Right cardiac atrium (tissue), 5 donors: ENCODE measurements at regions not wholly inside any gene's neighbourhood (a gene's known extent, or its start where the extent isn't known, plus 50 kb on each side); places are given as distances from the start of the nearest gene placed in this dataset.
A peak's percentile ranks its signal among the peaks of the same experiment; 100 is the strongest.

Source experiments
- ATAC-seq, 2 donors: fragments of 200-7000 bp; cut with Tn5 transposase; one replicate each; pipeline versions ENCODE4 v1.8.0 to v1.9.1; 2020; ENCODE audit warnings: moderate library complexity in 2 of 2, mild to moderate bottlenecking in 1 of 2
- DNase-seq, 3 donors: peaks; one replicate each; pipeline ENCODE4 v3.0.0-alpha.2; 2020
- H3K27ac ChIP-seq: one replicate; pipeline ENCODE4 v1.5.1; 2013; ENCODE audit warnings: mild to moderate bottlenecking, low read length, control low read depth, moderate library complexity
- H3K27me3 ChIP-seq: one replicate; pipeline ENCODE4 v1.6.1; 2013; ENCODE audit not compliant: control insufficient read depth, insufficient read depth
- H3K4me1 ChIP-seq: one replicate; pipeline ENCODE4 v1.6.1; 2013; ENCODE audit warnings: low read length; ENCODE audit not compliant: control insufficient read depth, insufficient read depth
- H3K4me3 ChIP-seq: one replicate; pipeline ENCODE4 v1.5.1; 2013; ENCODE audit warnings: low read length, control low read depth
- H3K9me3 ChIP-seq: one replicate; pipeline ENCODE4 v1.6.1; 2013; ENCODE audit warnings: low read length; ENCODE audit not compliant: control insufficient read depth
- WGBS: extraction: QIAGEN DNeasy Blood & Tissue Kit; methylation state at CpG from one replicate; pipeline ENCODE4 v1.1.7; 2013; 5-methylcytosine and 5-hydroxymethylcytosine counted together
- intact Hi-C, 4 donors: fragments of 100-400 bp; cut with DNase I; formaldehyde crosslinking; loops; one replicate each; pipeline versions ENCODE4 v1.11.0 to v1.14.0; 2022 to 2023
- donor health status: healthy with polysubstance abuse.
- donor health status: DM: no; HTN: yes; CAD: no.
- donor health status: DM: no; HTN: no; CAD: no.
- donor health status: DM: no; HTN: yes; CAD: no; lungs with severe emphysema.
- donor health status: DM: yes; HTN: yes; CAD: no.

- ATAC-seq (no peak), DNase-seq (no peak)
- H3K4me1 ChIP-seq = no peaks in the 10 kb centered on the region
- no peak overlapping the region for H3K27ac ChIP-seq
- no peak overlapping the region for H3K4me3 ChIP-seq
- 90% methylated on average over 4 of the region's 4 CpGs for WGBS
- intact Hi-C loops = no loop called here
- no peaks in the 10 kb centered on the region for H3K27me3 ChIP-seq
- no peaks in the 10 kb centered on the region for H3K9me3 ChIP-seq
These were observed 185.1 kb upstream of the SYT13 start for GRCh38 chr11:45471266-45471665.

- ATAC-seq = no peak
- no peaks in the 10 kb centered on the region for H3K27me3 ChIP-seq
- H3K27ac ChIP-seq = no peak overlapping the region
- intact Hi-C loops = no loop called here
- H3K4me1 ChIP-seq = no peaks in the 10 kb centered on the region
- H3K9me3 ChIP-seq = no peaks in the 10 kb centered on the region
- no peak for DNase-seq
- WGBS = 80% methylated on average over 3 of the region's 3 CpGs
- H3K4me3 ChIP-seq = no peak overlapping the region
These were observed 184.6 kb upstream of the SYT13 start for GRCh38 chr11:45470794-45471167.

DNA sequence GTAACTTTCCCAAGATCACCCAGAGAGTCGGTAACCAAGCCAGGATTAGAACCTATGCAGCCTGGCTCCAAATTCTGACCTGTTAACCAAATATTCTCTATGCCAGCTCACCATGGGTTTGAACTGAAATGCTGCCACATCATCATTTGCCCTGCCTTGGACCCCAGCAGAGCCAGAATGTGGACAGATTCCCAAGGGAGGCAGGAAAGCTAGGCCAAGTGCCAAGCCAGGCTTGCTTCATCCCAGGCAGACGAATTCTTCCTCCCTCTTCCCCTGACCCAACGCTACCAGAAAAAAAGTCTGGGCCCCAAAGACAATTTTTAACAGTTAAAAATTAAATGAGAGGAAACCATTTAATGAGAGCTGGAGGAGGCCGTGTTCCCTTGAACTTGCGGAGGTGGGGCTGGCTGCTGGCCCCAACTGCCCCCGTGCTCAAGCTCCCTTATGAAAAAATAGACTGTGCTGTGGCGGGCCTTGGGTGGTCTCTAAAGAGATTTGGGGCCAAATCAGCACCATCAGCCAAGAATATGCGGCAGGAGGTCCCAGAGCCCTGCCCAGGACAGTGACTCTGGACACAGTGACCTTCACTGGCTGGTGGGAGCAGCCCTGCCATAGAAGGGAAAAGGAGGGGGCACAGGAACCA is 184.1 kb upstream of the SYT13 start:
- WGBS = 44% methylated on average over 8 of the region's 8 CpGs
- Histone ChIP-seq H3K27me3 (no peaks in the 10 kb centered on the region), H3K4me3 (no peak overlapping the region), H3K9me3 (no peaks in the 10 kb centered on the region), H3K27ac (no peak overlapping the region), H3K4me1 (no peaks in the 10 kb centered on the region)
- DNase-seq (peak; percentile 45 to 70 (median 68)), ATAC-seq (peak; percentile 27 to 53)
- intact Hi-C loops = no loop called here

DNA sequence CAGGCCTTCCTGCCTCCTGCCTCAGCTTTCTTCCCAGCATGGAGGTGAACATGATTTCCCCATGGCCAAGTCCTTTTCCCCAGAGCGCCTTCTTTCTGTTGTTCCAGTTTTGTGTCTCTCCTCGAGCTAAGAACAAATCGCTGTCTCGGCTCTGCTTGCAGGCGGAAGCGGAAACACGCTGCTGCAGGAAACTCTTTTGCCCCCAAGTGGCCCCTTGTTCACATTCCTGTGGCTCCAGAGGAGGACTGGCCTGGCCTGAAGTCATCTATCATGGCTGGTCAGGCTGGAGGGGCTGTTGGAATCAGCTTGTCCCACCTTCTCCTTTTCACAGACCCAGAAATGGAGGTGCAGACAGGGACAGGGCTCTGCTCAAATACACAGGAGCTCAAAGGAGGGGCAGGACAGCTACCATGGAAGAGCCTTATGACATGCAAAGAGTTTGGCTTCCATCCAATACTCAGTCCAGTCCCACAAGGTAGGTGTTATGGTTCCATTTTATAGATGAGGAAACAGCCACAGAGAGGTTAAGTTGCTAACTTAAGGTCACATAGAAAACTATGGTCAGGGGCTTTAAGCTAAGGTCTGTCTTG is 182.2 kb upstream of the SYT13 start:
- Histone ChIP-seq H3K9me3 (no peaks in the 10 kb centered on the region), H3K4me1 (no peaks in the 10 kb centered on the region), H3K27ac (no peak overlapping the region), H3K4me3 (no peak overlapping the region), H3K27me3 (no peaks in the 10 kb centered on the region)
- 51% methylated on average over 7 of the region's 7 CpGs for WGBS
- ATAC-seq (no peak), DNase-seq (no peak)
- intact Hi-C loops = no loop called here

DNA sequence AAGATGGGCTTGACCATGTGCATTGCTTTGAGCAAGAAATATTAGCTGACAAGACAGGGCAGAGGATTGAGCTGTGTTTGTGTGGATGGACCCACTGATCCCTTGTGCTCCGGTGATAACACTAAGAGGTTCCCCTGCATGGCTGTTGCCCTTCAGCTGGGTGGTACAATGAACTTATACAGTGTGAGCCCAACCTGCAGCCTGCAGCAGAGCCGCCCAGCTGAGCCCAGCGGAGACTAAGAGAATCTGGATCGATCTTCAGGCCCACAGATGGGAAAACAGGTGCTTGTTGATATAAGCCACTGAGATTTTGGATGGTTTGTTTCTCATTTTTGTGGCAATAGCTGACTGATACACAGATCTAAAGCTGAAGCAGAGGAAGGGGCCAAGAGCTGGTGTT is 177.4 kb upstream of the SYT13 start:
- Histone ChIP-seq H3K4me1 (no peaks in the 10 kb centered on the region), H3K9me3 (no peaks in the 10 kb centered on the region), H3K27ac (no peak overlapping the region), H3K27me3 (no peaks in the 10 kb centered on the region), H3K4me3 (no peak overlapping the region)
- WGBS = 97% methylated on average over 4 of the region's 4 CpGs
- DNase-seq = no peak
- intact Hi-C loops = no loop called here
- no peak for ATAC-seq

GRCh38 chr11:45461514-45461913 is 175.4 kb upstream of the SYT13 start:
- 52% methylated on average over 2 of the region's 2 CpGs for WGBS
- DNase-seq = no peak
- peak in 1 of 2 donors; percentile 12 for ATAC-seq
- Histone ChIP-seq H3K27me3 (no peaks in the 10 kb centered on the region), H3K27ac (no peak overlapping the region), H3K4me1 (no peaks in the 10 kb centered on the region), H3K9me3 (no peaks in the 10 kb centered on the region), H3K4me3 (no peak overlapping the region)
- intact Hi-C loops = no loop called here

DNA sequence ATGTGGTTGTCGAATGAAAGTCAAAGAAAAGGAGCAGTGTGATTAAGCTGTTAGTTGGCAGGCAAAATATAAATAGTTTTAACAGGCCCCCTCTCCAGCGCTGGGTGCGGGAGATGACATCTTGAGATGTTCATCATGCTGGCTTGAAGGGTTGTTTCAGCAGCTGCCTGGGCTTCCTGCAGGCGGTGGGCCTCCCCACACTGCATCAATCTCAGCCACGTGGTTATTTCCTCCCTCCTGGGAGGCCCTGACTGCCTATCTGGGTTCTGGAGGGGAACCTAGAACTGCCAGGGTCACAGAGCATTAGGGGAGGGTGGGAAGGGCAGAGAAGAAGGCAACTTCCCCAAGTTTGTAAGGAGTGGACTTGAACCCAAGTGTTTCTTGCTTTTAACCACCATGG is 173.3 kb upstream of the SYT13 start:
- Histone ChIP-seq H3K9me3 (no peaks in the 10 kb centered on the region), H3K27me3 (no peaks in the 10 kb centered on the region), H3K4me1 (no peaks in the 10 kb centered on the region), H3K27ac (no peak overlapping the region), H3K4me3 (no peak overlapping the region)
- no peak for ATAC-seq
- DNase-seq = no peak
- intact Hi-C loops = no loop called here
- WGBS = 55% methylated on average over 5 of the region's 5 CpGs

- no peak for ATAC-seq
- WGBS = 87% methylated on average over 4 of the region's 4 CpGs
- no peaks in the 10 kb centered on the region for H3K9me3 ChIP-seq
- intact Hi-C loops = no loop called here
- no peak overlapping the region for H3K4me3 ChIP-seq
- DNase-seq = no peak
- H3K27me3 ChIP-seq = no peaks in the 10 kb centered on the region
- H3K27ac ChIP-seq = no peak overlapping the region
- H3K4me1 ChIP-seq = no peaks in the 10 kb centered on the region
These were observed 172.1 kb upstream of the SYT13 start for GRCh38 chr11:45458269-45458668.

DNA sequence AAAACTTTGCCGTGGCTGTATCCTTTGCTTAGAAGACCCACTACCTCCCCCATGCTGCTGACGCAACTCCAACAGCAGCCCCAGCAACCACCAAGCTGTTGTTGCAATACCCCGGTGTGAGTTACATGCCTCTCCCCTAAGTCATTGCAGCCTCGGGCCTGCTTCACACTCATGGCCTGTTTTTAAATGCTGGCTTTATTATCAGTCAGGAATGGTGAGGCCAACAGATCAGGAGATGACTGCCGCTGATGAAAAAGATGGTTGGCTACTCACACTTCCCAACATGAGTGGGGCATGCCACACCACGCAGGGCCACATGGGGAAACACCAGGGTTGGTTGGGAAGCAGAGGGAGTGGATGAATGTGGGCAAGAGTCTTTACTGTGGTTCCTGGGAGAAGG is 171.5 kb upstream of the SYT13 start:
- Histone ChIP-seq H3K9me3 (no peaks in the 10 kb centered on the region), H3K4me3 (no peak overlapping the region), H3K27ac (no peak overlapping the region), H3K27me3 (no peaks in the 10 kb centered on the region), H3K4me1 (no peaks in the 10 kb centered on the region)
- intact Hi-C loops = no loop called here
- ATAC-seq (no peak), DNase-seq (no peak)
- WGBS = 76% methylated on average over 6 of the region's 6 CpGs

GRCh38 chr11:45456686-45457085 is 170.5 kb upstream of the SYT13 start:
- 77% methylated on average over 6 of the region's 6 CpGs for WGBS
- Histone ChIP-seq H3K27me3 (no peaks in the 10 kb centered on the region), H3K4me1 (no peaks in the 10 kb centered on the region), H3K27ac (no peak overlapping the region), H3K9me3 (no peaks in the 10 kb centered on the region), H3K4me3 (no peak overlapping the region)
- intact Hi-C loops = no loop called here
- DNase-seq = no peak
- ATAC-seq = no peak

GRCh38 chr11:45455536-45455935 is 169.4 kb upstream of the SYT13 start:
- H3K4me1 ChIP-seq = no peaks in the 10 kb centered on the region
- H3K27me3 ChIP-seq = no peaks in the 10 kb centered on the region
- no peaks in the 10 kb centered on the region for H3K9me3 ChIP-seq
- 22% methylated on average over 6 of the region's 6 CpGs for WGBS
- ATAC-seq (peak in 1 of 2 donors; percentile 34), DNase-seq (no peak)
- intact Hi-C loops = no loop called here
- no peak overlapping the region for H3K4me3 ChIP-seq
- no peak overlapping the region for H3K27ac ChIP-seq

DNA sequence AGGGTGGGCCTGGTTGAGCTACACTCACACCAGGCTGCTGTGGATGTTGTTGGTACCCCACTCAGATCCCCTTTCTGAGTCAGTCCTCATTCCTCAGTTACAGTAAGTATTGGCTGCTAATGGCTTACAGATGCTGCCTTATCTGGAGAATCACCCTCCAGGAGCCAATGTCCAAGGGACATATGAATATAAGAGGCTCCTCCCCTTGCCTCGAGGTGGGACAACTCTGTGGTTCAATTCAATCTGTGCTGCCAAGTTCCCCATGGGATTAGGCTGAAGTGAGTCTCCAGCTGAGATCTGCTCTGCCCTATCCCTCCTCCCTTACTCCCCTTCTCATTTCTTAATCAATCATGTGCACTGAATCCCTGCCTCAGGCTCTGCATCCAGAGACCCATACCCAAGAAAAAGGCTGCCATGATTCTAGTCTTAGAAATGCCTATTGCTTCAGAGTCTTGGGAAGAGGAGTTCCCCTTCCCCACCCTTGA is 168.8 kb upstream of the SYT13 start:
- DNase-seq = no peak
- WGBS = 81% methylated on average over 1 of the region's 1 CpG
- ATAC-seq = no peak
- H3K27me3 ChIP-seq = no peaks in the 10 kb centered on the region
- intact Hi-C loops = no loop called here
- no peaks in the 10 kb centered on the region for H3K4me1 ChIP-seq
- no peaks in the 10 kb centered on the region for H3K9me3 ChIP-seq
- H3K4me3 ChIP-seq = no peak overlapping the region
- H3K27ac ChIP-seq = no peak overlapping the region
